IPS-18a (cell line): ENCODE measurements at regions not wholly inside any gene's neighbourhood (a gene's known extent, or its start where the extent isn't known, plus 50 kb on each side); places are given as distances from the start of the nearest gene placed in this dataset.

ENCODE experiments used
- H3K27ac ChIP-seq: one replicate; pipeline ENCODE4 v1.5.1; 2013; ENCODE audit warnings: low read length
- H3K27me3 ChIP-seq: one replicate; pipeline ENCODE4 v1.6.1; 2013; ENCODE audit warnings: mild to moderate bottlenecking, low read length; ENCODE audit not compliant: control insufficient read depth, insufficient read depth
- H3K36me3 ChIP-seq: one replicate; pipeline ENCODE4 v1.6.1; 2013; ENCODE audit warnings: low read depth, low read length; ENCODE audit not compliant: control insufficient read depth
- H3K4me1 ChIP-seq: one replicate; pipeline ENCODE4 v1.6.1; 2013; ENCODE audit warnings: low read depth, low read length; ENCODE audit not compliant: control insufficient read depth
- H3K4me3 ChIP-seq: one replicate; pipeline ENCODE4 v1.5.1; 2013; ENCODE audit warnings: low read length
- H3K9ac ChIP-seq: one replicate; pipeline ENCODE4 v1.6.1; 2013; ENCODE audit warnings: mild to moderate bottlenecking, low read length, moderate library complexity
- H3K9me3 ChIP-seq: one replicate; pipeline ENCODE4 v1.6.1; 2013; ENCODE audit warnings: low read depth, low read length; ENCODE audit not compliant: control insufficient read depth

- no peaks in the 10 kb centered on the region for H3K27me3 ChIP-seq
- H3K27ac ChIP-seq, result no peak overlapping the region
- H3K4me1 ChIP-seq, result no peaks in the 10 kb centered on the region
- no peaks in the 10 kb centered on the region for H3K9me3 ChIP-seq
- H3K9ac ChIP-seq, result no peak overlapping the region
- no peaks in the 10 kb centered on the region for H3K36me3 ChIP-seq
- H3K4me3 ChIP-seq, result no peak overlapping the region
Observed at GRCh38 chr6:19536838-19537237, 300.3 kb upstream of the ID4 start.

GRCh38 chr6:19538096-19538495 lies 299.1 kb upstream of the ID4 start:
- Histone ChIP-seq H3K4me3 (no peak overlapping the region), H3K9ac (no peak overlapping the region), H3K27me3 (no peaks in the 10 kb centered on the region), H3K27ac (no peak overlapping the region), H3K4me1 (no peaks in the 10 kb centered on the region), H3K36me3 (no peaks in the 10 kb centered on the region), H3K9me3 (no peaks in the 10 kb centered on the region)

- no peaks in the 10 kb centered on the region for H3K27me3 ChIP-seq
- H3K9ac ChIP-seq, result no peak overlapping the region
- H3K27ac ChIP-seq, result no peak overlapping the region
- H3K9me3 ChIP-seq, result no peaks in the 10 kb centered on the region
- no peaks in the 10 kb centered on the region for H3K4me1 ChIP-seq
- no peaks in the 10 kb centered on the region for H3K36me3 ChIP-seq
- no peak overlapping the region for H3K4me3 ChIP-seq
Observed at GRCh38 chr6:19547507-19547906, 289.7 kb upstream of the ID4 start.

GRCh38 chr6:19549109-19549508 lies 288.1 kb upstream of the ID4 start:
- H3K4me3 ChIP-seq, result no peak overlapping the region
- no peaks in the 10 kb centered on the region for H3K4me1 ChIP-seq
- H3K9ac ChIP-seq, result no peak overlapping the region
- H3K27ac ChIP-seq, result no peak overlapping the region
- no peaks in the 10 kb centered on the region for H3K27me3 ChIP-seq
- H3K9me3 ChIP-seq, result no peaks in the 10 kb centered on the region
- no peaks in the 10 kb centered on the region for H3K36me3 ChIP-seq

GRCh38 chr6:19550380-19550779 lies 286.8 kb upstream of the ID4 start:
- H3K27me3 ChIP-seq, result no peaks in the 10 kb centered on the region
- H3K4me3 ChIP-seq, result no peak overlapping the region
- H3K4me1 ChIP-seq, result no peaks in the 10 kb centered on the region
- no peak overlapping the region for H3K27ac ChIP-seq
- H3K36me3 ChIP-seq, result no peaks in the 10 kb centered on the region
- H3K9ac ChIP-seq, result no peak overlapping the region
- H3K9me3 ChIP-seq, result no peaks in the 10 kb centered on the region

GRCh38 chr6:19551611-19552010 lies 285.6 kb upstream of the ID4 start:
- Histone ChIP-seq H3K4me1 (no peaks in the 10 kb centered on the region), H3K4me3 (no peak overlapping the region), H3K9ac (no peak overlapping the region), H3K27ac (no peak overlapping the region), H3K9me3 (no peaks in the 10 kb centered on the region), H3K27me3 (no peaks in the 10 kb centered on the region), H3K36me3 (no peaks in the 10 kb centered on the region)

- Histone ChIP-seq H3K4me3 (no peak overlapping the region), H3K4me1 (no peaks in the 10 kb centered on the region), H3K27me3 (no peaks in the 10 kb centered on the region), H3K36me3 (no peaks in the 10 kb centered on the region), H3K9me3 (no peaks in the 10 kb centered on the region), H3K27ac (no peak overlapping the region), H3K9ac (no peak overlapping the region)
Observed at GRCh38 chr6:19552076-19552475, 285.1 kb upstream of the ID4 start.

GRCh38 chr6:19552588-19552987 lies 284.6 kb upstream of the ID4 start:
- Histone ChIP-seq H3K9me3 (no peaks in the 10 kb centered on the region), H3K4me3 (no peak overlapping the region), H3K27ac (no peak overlapping the region), H3K9ac (no peak overlapping the region), H3K27me3 (no peaks in the 10 kb centered on the region), H3K4me1 (no peaks in the 10 kb centered on the region), H3K36me3 (no peaks in the 10 kb centered on the region)

- Histone ChIP-seq H3K9me3 (no peaks in the 10 kb centered on the region), H3K27me3 (no peaks in the 10 kb centered on the region), H3K27ac (no peak overlapping the region), H3K9ac (no peak overlapping the region), H3K4me1 (no peaks in the 10 kb centered on the region), H3K4me3 (no peak overlapping the region), H3K36me3 (no peaks in the 10 kb centered on the region)
Observed at GRCh38 chr6:19554356-19555225, 282.6 kb upstream of the ID4 start.

GRCh38 chr6:19557191-19557590 lies 280.0 kb upstream of the ID4 start:
- Histone ChIP-seq H3K27ac (no peak overlapping the region), H3K4me3 (no peak overlapping the region), H3K4me1 (no peaks in the 10 kb centered on the region), H3K9ac (no peak overlapping the region), H3K27me3 (no peaks in the 10 kb centered on the region), H3K9me3 (no peaks in the 10 kb centered on the region), H3K36me3 (no peaks in the 10 kb centered on the region)

- H3K9me3 ChIP-seq, result no peaks in the 10 kb centered on the region
- H3K27me3 ChIP-seq, result no peaks in the 10 kb centered on the region
Observed at GRCh38 chr6:19558201-19558600, 279.0 kb upstream of the ID4 start.

GRCh38 chr6:19558934-19559333 lies 278.2 kb upstream of the ID4 start:
- Histone ChIP-seq H3K4me3 (no peak overlapping the region), H3K4me1 (no peaks in the 10 kb centered on the region), H3K27ac (no peak overlapping the region), H3K27me3 (no peaks in the 10 kb centered on the region), H3K36me3 (no peaks in the 10 kb centered on the region), H3K9ac (no peak overlapping the region), H3K9me3 (no peaks in the 10 kb centered on the region)

More at GRCh38 chr6:19558201-19558600, 279.0 kb upstream of the ID4 start:
- H3K9ac ChIP-seq, result no peak overlapping the region
- H3K4me3 ChIP-seq, result no peak overlapping the region
- no peak overlapping the region for H3K27ac ChIP-seq
- no peaks in the 10 kb centered on the region for H3K4me1 ChIP-seq
- H3K36me3 ChIP-seq, result no peaks in the 10 kb centered on the region
